ENCODE measurements at regions not wholly inside any gene's neighbourhood (a gene's known extent, or its start where the extent isn't known, plus 50 kb on each side); places are given as distances from the start of the nearest gene placed in this dataset.

- no peaks in the 10 kb centered on the region for H3K36me3 Mint-ChIP-seq
- no peaks in the 10 kb centered on the region for H3K27me3 Mint-ChIP-seq
- DNase-seq (ENCODE audit: extremely low spot score, unreplicated experiment): no peak
- no peak overlapping the region for H3K4me3 Mint-ChIP-seq
- H3K9me3 Mint-ChIP-seq: no peaks in the 10 kb centered on the region
- TF ChIP-seq CTCF (conservative IDR thresholded peaks at IDR 0.05): no peak
- no peak overlapping the region for H3K27ac Mint-ChIP-seq
- H3K4me1 Mint-ChIP-seq (ENCODE audit: unreplicated experiment): peaks cover 5% of the 10 kb centered on the region
Measured at GRCh38 chrX:13128104-13128503, 83.7 kb upstream of the FAM9C start.

- H3K9me3 Mint-ChIP-seq: no peaks in the 10 kb centered on the region
- no peak overlapping the region for H3K27ac Mint-ChIP-seq
- H3K4me1 Mint-ChIP-seq (ENCODE audit: unreplicated experiment): peaks cover 5% of the 10 kb centered on the region
- no peak overlapping the region for H3K4me3 Mint-ChIP-seq
- DNase-seq (ENCODE audit: extremely low spot score, unreplicated experiment): no peak
- TF ChIP-seq CTCF (conservative IDR thresholded peaks at IDR 0.05): no peak
- no peaks in the 10 kb centered on the region for H3K36me3 Mint-ChIP-seq
- H3K27me3 Mint-ChIP-seq: no peaks in the 10 kb centered on the region
Measured at GRCh38 chrX:13126775-13127174, 82.4 kb upstream of the FAM9C start.

GRCh38 chrX:13125188-13125587 is 80.8 kb upstream of the FAM9C start:
- Mint-ChIP-seq H3K4me3 (no peak overlapping the region), H3K36me3 (no peaks in the 10 kb centered on the region), H3K27ac (no peak overlapping the region), H3K9me3 (no peaks in the 10 kb centered on the region), H3K4me1 (ENCODE audit: unreplicated experiment) (peaks cover 5% of the 10 kb centered on the region), H3K27me3 (no peaks in the 10 kb centered on the region)
- no peak for TF ChIP-seq CTCF (conservative IDR thresholded peaks at IDR 0.05)
- DNase-seq (ENCODE audit: extremely low spot score, unreplicated experiment): no peak

- H3K4me1 Mint-ChIP-seq (ENCODE audit: unreplicated experiment): peaks cover 10% of the 10 kb centered on the region
- no peaks in the 10 kb centered on the region for H3K36me3 Mint-ChIP-seq
- no peak overlapping the region for H3K27ac Mint-ChIP-seq
- no peak for DNase-seq (ENCODE audit: extremely low spot score, unreplicated experiment)
- H3K4me3 Mint-ChIP-seq: no peak overlapping the region
- no peaks in the 10 kb centered on the region for H3K9me3 Mint-ChIP-seq
- TF ChIP-seq CTCF (conservative IDR thresholded peaks at IDR 0.05): no peak
- no peaks in the 10 kb centered on the region for H3K27me3 Mint-ChIP-seq
Measured at GRCh38 chrX:13123857-13124345, 79.5 kb upstream of the FAM9C start.

- TF ChIP-seq CTCF (conservative IDR thresholded peaks at IDR 0.05): no peak
- peaks cover 10% of the 10 kb centered on the region for H3K4me1 Mint-ChIP-seq (ENCODE audit: unreplicated experiment)
- DNase-seq (ENCODE audit: extremely low spot score, unreplicated experiment): no peak
- no peak overlapping the region for H3K4me3 Mint-ChIP-seq
- no peak overlapping the region for H3K27ac Mint-ChIP-seq
- H3K36me3 Mint-ChIP-seq: no peaks in the 10 kb centered on the region
- no peaks in the 10 kb centered on the region for H3K27me3 Mint-ChIP-seq
- no peaks in the 10 kb centered on the region for H3K9me3 Mint-ChIP-seq
Measured at GRCh38 chrX:13123247-13123856, 78.9 kb upstream of the FAM9C start.

Data from type B pancreatic cell (in vitro differentiated cells).